CD14-positive monocyte (primary cell): ENCODE measurements at regions not wholly inside any gene's neighbourhood (a gene's known extent, or its start where the extent isn't known, plus 50 kb on each side); places are given as distances from the start of the nearest gene placed in this dataset.

Source experiments
- DNase-seq, 3 donors: peaks; one replicate each; pipeline ENCODE4 v3.0.0-alpha.2; 2011 to 2022
- H2AFZ ChIP-seq: 2 replicates; pipeline ENCODE4 v1.6.0; 2012; ENCODE audit warnings: mild to moderate bottlenecking, low read depth, low read length, inconsistent platforms; ENCODE audit not compliant: insufficient read depth, poor library complexity, severe bottlenecking
- H3K27ac ChIP-seq, 2 donors: 1 replicate in 1 of 2; 2 replicates in 1 of 2; pipeline ENCODE4 v1.5.1; 2012 to 2013; ENCODE audit warnings: low read length in 2 of 2, control low read depth in 1 of 2, inconsistent platforms in 1 of 2, low read depth in 1 of 2, mild to moderate bottlenecking in 1 of 2
- H3K27me3 ChIP-seq, 2 donors: one replicate each; pipeline versions ENCODE4 v1.6.0 to v1.6.1; 2011 to 2013; ENCODE audit warnings: low read length in 2 of 2; ENCODE audit not compliant: control insufficient read depth in 2 of 2, insufficient read depth in 2 of 2
- H3K36me3 ChIP-seq, 2 donors: replicated peaks in 1 of 2; 1 replicate in 1 of 2; 2 replicates in 1 of 2; pipeline versions ENCODE4 v1.5.1 to v1.6.1; 2012 to 2013; ENCODE audit warnings: low read length in 2 of 2, control low read depth in 1 of 2, inconsistent platforms in 1 of 2, mild to moderate bottlenecking in 1 of 2; ENCODE audit not compliant: insufficient read depth in 2 of 2, control insufficient read depth in 1 of 2
- H3K4me1 ChIP-seq, 2 donors: 1 replicate in 1 of 2; 2 replicates in 1 of 2; pipeline versions ENCODE4 v1.5.1 to v1.6.1; 2012 to 2013; ENCODE audit warnings: low read length in 2 of 2, control low read depth in 1 of 2, inconsistent platforms in 1 of 2, mild to moderate bottlenecking in 1 of 2, moderate library complexity in 1 of 2; ENCODE audit not compliant: insufficient read depth in 2 of 2, control insufficient read depth in 1 of 2
- H3K4me2 ChIP-seq: replicated peaks from 2 replicates; pipeline ENCODE3; 2012; ENCODE audit warnings: low read length, moderate library complexity, mild to moderate bottlenecking; ENCODE audit not compliant: poor library complexity, severe bottlenecking; ENCODE audit errors: extremely low read depth
- H3K4me3 ChIP-seq, 3 experiments: fragments of 200-600 bp in 1 of 3; sonication (generic) in 1 of 3; replicated peaks in 1 of 3; 1 replicate in 2 of 3; 2 replicates in 1 of 3; pipeline ENCODE4 v1.5.1; 2011 to 2013; ENCODE audit warnings: low read length in 3 of 3, mild to moderate bottlenecking in 3 of 3, control low read depth in 2 of 3, low read depth in 2 of 3, inconsistent platforms in 1 of 3, moderate library complexity in 1 of 3
- H3K79me2 ChIP-seq: 2 replicates; pipeline ENCODE4 v1.6.0; 2012; ENCODE audit warnings: mild to moderate bottlenecking, control low read depth, inconsistent platforms, low read length, moderate library complexity; ENCODE audit not compliant: insufficient read depth
- H3K9ac ChIP-seq: 2 replicates; pipeline ENCODE4 v1.6.0; 2017; ENCODE audit warnings: low read length, mild to moderate bottlenecking; ENCODE audit not compliant: insufficient read depth, poor library complexity, severe bottlenecking
- H3K9me3 ChIP-seq, 2 donors: replicated peaks in 1 of 2; 1 replicate in 1 of 2; 2 replicates in 1 of 2; pipeline versions ENCODE4 v1.5.1 to v1.6.1; 2012 to 2013; ENCODE audit warnings: low read length in 2 of 2, control low read depth in 1 of 2; ENCODE audit not compliant: control insufficient read depth in 1 of 2, insufficient read depth in 1 of 2
- H4K20me1 ChIP-seq: 2 replicates; pipeline ENCODE4 v1.6.0; 2012; ENCODE audit warnings: mild to moderate bottlenecking, low read length, control low read depth, moderate library complexity; ENCODE audit not compliant: insufficient read depth
- H3K27ac Mint-ChIP-seq, 7 donors: one replicate each; pipeline ENCODE4 v1.8.0; 2020; ENCODE audit warnings: mild to moderate bottlenecking in 7 of 7, mixed read lengths in 7 of 7, moderate library complexity in 6 of 7, inconsistent platforms in 2 of 7
- H3K27me3 Mint-ChIP-seq, 3 donors: one replicate each; pipeline ENCODE4 v1.8.0; 2021 to 2022; ENCODE audit warnings: low read depth in 3 of 3, mild to moderate bottlenecking in 3 of 3, mixed read lengths in 3 of 3, moderate library complexity in 3 of 3, inconsistent platforms in 1 of 3
- H3K36me3 Mint-ChIP-seq, 2 donors: one replicate each; pipeline ENCODE4 v1.8.0; 2020; ENCODE audit warnings: mixed read lengths in 2 of 2, inconsistent platforms in 1 of 2, mild to moderate bottlenecking in 1 of 2
- H3K4me1 Mint-ChIP-seq: one replicate; pipeline ENCODE4 v1.8.0; 2020; ENCODE audit warnings: mild to moderate bottlenecking, mixed read lengths
- H3K4me3 Mint-ChIP-seq, 2 donors: one replicate each; pipeline ENCODE4 v1.8.0; 2020; ENCODE audit warnings: mild to moderate bottlenecking in 2 of 2, mixed read lengths in 2 of 2, moderate library complexity in 1 of 2
- H3K9me3 Mint-ChIP-seq, 7 donors: one replicate each; pipeline ENCODE4 v1.8.0; 2020 to 2022; ENCODE audit warnings: mixed read lengths in 7 of 7, mild to moderate bottlenecking in 6 of 7, moderate library complexity in 6 of 7, inconsistent platforms in 2 of 7
- CTCF ChIP-seq: fragments of 200-600 bp; IDR thresholded peaks from one replicate; pipeline ENCODE4 v1.8.0; 2022; ENCODE audit warnings: antibody characterized with exemption, mild to moderate bottlenecking
- WGBS: methylation state at CpG from one replicate; pipeline ENCODE4 v1.1.5; 2013; ENCODE audit warnings: missing lambda C conversion rate; ENCODE audit not compliant: insufficient coverage; 5-methylcytosine and 5-hydroxymethylcytosine counted together
- intact Hi-C, 2 donors: fragments of 100-400 bp; cut with micrococcal nuclease; formaldehyde crosslinking; loops; one replicate each; pipeline versions ENCODE4 v1.15.0 to v1.15.1; 2023

- peaks cover 0 to 1% (median 0%) of the 10 kb centered on the region in 3 donors for H3K27me3 Mint-ChIP-seq
- no peaks in the 10 kb centered on the region for H3K79me2 ChIP-seq
- no peaks in the 10 kb centered on the region for H3K4me1 Mint-ChIP-seq
- H3K36me3 ChIP-seq = no peaks in the 10 kb centered on the region
- no peak overlapping the region for H3K9ac ChIP-seq
- H3K4me1 ChIP-seq = no peaks in the 10 kb centered on the region
- peaks cover 32 to 93% (median 64%) of the 10 kb centered on the region in 7 donors for H3K9me3 Mint-ChIP-seq
- intact Hi-C loops = no loop called here
- H3K27ac ChIP-seq = no peak overlapping the region
- H3K36me3 Mint-ChIP-seq = no peaks in the 10 kb centered on the region
- TF ChIP-seq CTCF = no peak
- no peak for DNase-seq
- no peaks in the 10 kb centered on the region for H3K27me3 ChIP-seq
- H3K4me2 ChIP-seq = no peak overlapping the region
- H3K4me3 Mint-ChIP-seq = no peak overlapping the region
- H2AFZ ChIP-seq = no peak overlapping the region
- H3K9me3 ChIP-seq = peaks cover 81 to 87% of the 10 kb centered on the region in 2 donors
- no peak overlapping the region for H3K4me3 ChIP-seq
- 88% methylated on average over 12 of the region's 13 CpGs for WGBS
- no peak overlapping the region for H3K27ac Mint-ChIP-seq
- no peaks in the 10 kb centered on the region for H4K20me1 ChIP-seq
Measured at GRCh38 chr19:56966697-56967299, 126.3 kb upstream of the PEG3 start.

- Histone ChIP-seq H3K36me3 (no peaks in the 10 kb centered on the region), H3K79me2 (no peaks in the 10 kb centered on the region), H3K4me1 (no peaks in the 10 kb centered on the region), H3K9me3 (peaks cover 89 to 91% of the 10 kb centered on the region in 2 donors), H3K4me3 (no peak overlapping the region), H3K9ac (no peak overlapping the region), H4K20me1 (no peaks in the 10 kb centered on the region), H2AFZ (no peak overlapping the region), H3K4me2 (no peak overlapping the region), H3K27me3 (no peaks in the 10 kb centered on the region), H3K27ac (no peak overlapping the region)
- no peaks in the 10 kb centered on the region for H3K36me3 Mint-ChIP-seq
- H3K27ac Mint-ChIP-seq = no peak overlapping the region
- no peak overlapping the region for H3K4me3 Mint-ChIP-seq
- intact Hi-C loops = no loop called here
- DNase-seq = no peak
- peaks cover 31 to 91% (median 71%) of the 10 kb centered on the region in 7 donors for H3K9me3 Mint-ChIP-seq
- peaks cover 0 to 1% (median 0%) of the 10 kb centered on the region in 3 donors for H3K27me3 Mint-ChIP-seq
- TF ChIP-seq CTCF = no peak
- WGBS = no CpG with 5 or more reads among the region's 2 CpGs
- no peaks in the 10 kb centered on the region for H3K4me1 Mint-ChIP-seq
Measured at GRCh38 chr19:56969156-56969555, 128.6 kb upstream of the PEG3 start.
